Activated CD4-positive, alpha-beta T cell treated with anti-CD3 and anti-CD28 coated beads, Interleukin-2, amount 10 ng/mL, durations not matched to agents 24 days and 14 days (primary cell): ENCODE measurements at regions not wholly inside any gene's neighbourhood (a gene's known extent, or its start where the extent isn't known, plus 50 kb on each side); places are given as distances from the start of the nearest gene placed in this dataset.
"Not testable (repeated sequence)": the region's sequence is repeated elsewhere in the genome, so short reads cannot be mapped to it uniquely, and the experiment has no call there.

Source experiments
- DNase-seq: peaks from one replicate; pipeline ENCODE4 v3.0.0; 2022
- H3K27ac Mint-ChIP-seq: one replicate; pipeline ENCODE4 v1.8.0; 2022; ENCODE audit warnings: mild to moderate bottlenecking, mixed read lengths
- H3K27me3 Mint-ChIP-seq: one replicate; pipeline ENCODE4 v1.8.0; 2022; ENCODE audit warnings: mixed read lengths
- H3K36me3 Mint-ChIP-seq: one replicate; pipeline ENCODE4 v1.8.0; 2022; ENCODE audit warnings: low read depth, mild to moderate bottlenecking, mixed read lengths
- H3K4me1 Mint-ChIP-seq: one replicate; pipeline ENCODE4 v1.8.0; 2021; ENCODE audit warnings: mixed read lengths
- H3K4me3 Mint-ChIP-seq: one replicate; pipeline ENCODE4 v1.8.0; 2022; ENCODE audit warnings: mild to moderate bottlenecking, moderate library complexity, mixed read lengths
- H3K9me3 Mint-ChIP-seq: one replicate; pipeline ENCODE4 v1.8.0; 2021; ENCODE audit warnings: mixed read lengths
- intact Hi-C: fragments of 100-400 bp; cut with micrococcal nuclease; formaldehyde crosslinking; loops from one replicate; pipeline ENCODE4 v1.15.1; 2023

- H3K27ac Mint-ChIP-seq, DNase-seq, intact Hi-C loops, H3K27me3 Mint-ChIP-seq, H3K36me3 Mint-ChIP-seq, H3K4me1 Mint-ChIP-seq, H3K4me3 Mint-ChIP-seq: not testable (repeated sequence)
- H3K9me3 Mint-ChIP-seq, result peaks cover 21% of the 10 kb centered on the region
Measured at GRCh38 chr20:28625112-28625511, 2632.4 kb upstream of the DEFB115 start.

- H3K27me3 Mint-ChIP-seq, H3K4me1 Mint-ChIP-seq, H3K4me3 Mint-ChIP-seq, H3K36me3 Mint-ChIP-seq, DNase-seq, intact Hi-C loops, H3K27ac Mint-ChIP-seq, H3K9me3 Mint-ChIP-seq: not testable (repeated sequence)
Measured at GRCh38 chr20:28640831-28641230, 2616.6 kb upstream of the DEFB115 start.
